ENCODE measurements at regions not wholly inside any gene's neighbourhood (a gene's known extent, or its start where the extent isn't known, plus 50 kb on each side); places are given as distances from the start of the nearest gene placed in this dataset.

DNA sequence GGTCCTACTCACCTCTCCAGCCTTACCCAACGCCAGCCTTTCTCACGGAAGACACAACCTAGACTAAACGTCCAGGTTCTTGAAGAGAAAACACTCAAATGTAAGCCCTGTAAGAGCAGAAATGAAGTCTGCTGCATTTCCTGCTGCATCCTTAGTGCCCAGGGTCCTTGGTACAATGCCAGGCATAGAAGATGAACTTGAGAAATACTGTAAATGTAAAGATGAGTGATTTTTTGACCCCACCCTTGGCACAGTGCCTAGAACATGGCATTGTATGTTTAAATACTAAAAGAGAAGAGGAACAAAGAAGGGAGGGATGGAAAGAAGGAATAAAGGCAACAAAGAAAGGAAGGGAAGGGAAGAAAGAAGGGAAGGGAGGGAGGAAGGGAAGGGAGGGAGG is 514.6 kb downstream of the MED13L start:
- peaks cover 17% of the 10 kb centered on the region for H3K27me3 ChIP-seq (ENCODE audit: insufficient read depth, low read length)
- H4K20me1 ChIP-seq (ENCODE audit: insufficient read depth): no peaks in the 10 kb centered on the region
- no peak overlapping the region for H3K27ac ChIP-seq (ENCODE audit: low read depth, low read length)
- no peaks in the 10 kb centered on the region for H3K79me2 ChIP-seq (ENCODE audit: insufficient read depth, low read length)
- TF ChIP-seq SIN3A (IDR thresholded peaks at IDR 0.05; ENCODE audit: low read depth) (no peak), FOSL1 (IDR thresholded peaks at IDR 0.05; ENCODE audit: low read depth) (no peak), CBX3 (IDR thresholded peaks at IDR 0.05; ENCODE audit: low read depth) (no peak), EGR1 (IDR thresholded peaks at IDR 0.05; ENCODE audit: low read depth) (no peak), ELF1 (IDR thresholded peaks at IDR 0.05; ENCODE audit: borderline replicate concordance, low read depth) (no peak), SP1 (IDR thresholded peaks at IDR 0.05; ENCODE audit: low read depth) (no peak), TCF7L2 (IDR thresholded peaks at IDR 0.05; ENCODE audit: borderline replicate concordance, extremely low read depth, insufficient read depth, insufficient read length) (no peak), YY1 (IDR thresholded peaks at IDR 0.05; ENCODE audit: extremely low read depth, insufficient replicate concordance, low read depth, low read length) (no peak), SRF (IDR thresholded peaks at IDR 0.05; ENCODE audit: low read depth) (no peak), EZH2phosphoT487 (IDR thresholded peaks at IDR 0.05; ENCODE audit: borderline replicate concordance) (no peak)
- TF ChIP-seq, protein P1, sequence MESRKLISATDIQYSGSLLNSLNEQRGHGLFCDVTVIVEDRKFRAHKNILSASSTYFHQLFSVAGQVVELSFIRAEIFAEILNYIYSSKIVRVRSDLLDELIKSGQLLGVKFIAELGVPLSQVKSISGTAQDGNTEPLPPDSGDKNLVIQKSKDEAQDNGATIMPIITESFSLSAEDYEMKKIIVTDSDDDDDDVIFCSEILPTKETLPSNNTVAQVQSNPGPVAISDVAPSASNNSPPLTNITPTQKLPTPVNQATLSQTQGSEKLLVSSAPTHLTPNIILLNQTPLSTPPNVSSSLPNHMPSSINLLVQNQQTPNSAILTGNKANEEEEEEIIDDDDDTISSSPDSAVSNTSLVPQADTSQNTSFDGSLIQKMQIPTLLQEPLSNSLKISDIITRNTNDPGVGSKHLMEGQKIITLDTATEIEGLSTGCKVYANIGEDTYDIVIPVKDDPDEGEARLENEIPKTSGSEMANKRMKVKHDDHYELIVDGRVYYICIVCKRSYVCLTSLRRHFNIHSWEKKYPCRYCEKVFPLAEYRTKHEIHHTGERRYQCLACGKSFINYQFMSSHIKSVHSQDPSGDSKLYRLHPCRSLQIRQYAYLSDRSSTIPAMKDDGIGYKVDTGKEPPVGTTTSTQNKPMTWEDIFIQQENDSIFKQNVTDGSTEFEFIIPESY (IDR thresholded peaks at IDR 0.05; ENCODE audit: extremely low read depth, insufficient replicate concordance, low read length): no peak
- TF ChIP-seq, protein P2, sequence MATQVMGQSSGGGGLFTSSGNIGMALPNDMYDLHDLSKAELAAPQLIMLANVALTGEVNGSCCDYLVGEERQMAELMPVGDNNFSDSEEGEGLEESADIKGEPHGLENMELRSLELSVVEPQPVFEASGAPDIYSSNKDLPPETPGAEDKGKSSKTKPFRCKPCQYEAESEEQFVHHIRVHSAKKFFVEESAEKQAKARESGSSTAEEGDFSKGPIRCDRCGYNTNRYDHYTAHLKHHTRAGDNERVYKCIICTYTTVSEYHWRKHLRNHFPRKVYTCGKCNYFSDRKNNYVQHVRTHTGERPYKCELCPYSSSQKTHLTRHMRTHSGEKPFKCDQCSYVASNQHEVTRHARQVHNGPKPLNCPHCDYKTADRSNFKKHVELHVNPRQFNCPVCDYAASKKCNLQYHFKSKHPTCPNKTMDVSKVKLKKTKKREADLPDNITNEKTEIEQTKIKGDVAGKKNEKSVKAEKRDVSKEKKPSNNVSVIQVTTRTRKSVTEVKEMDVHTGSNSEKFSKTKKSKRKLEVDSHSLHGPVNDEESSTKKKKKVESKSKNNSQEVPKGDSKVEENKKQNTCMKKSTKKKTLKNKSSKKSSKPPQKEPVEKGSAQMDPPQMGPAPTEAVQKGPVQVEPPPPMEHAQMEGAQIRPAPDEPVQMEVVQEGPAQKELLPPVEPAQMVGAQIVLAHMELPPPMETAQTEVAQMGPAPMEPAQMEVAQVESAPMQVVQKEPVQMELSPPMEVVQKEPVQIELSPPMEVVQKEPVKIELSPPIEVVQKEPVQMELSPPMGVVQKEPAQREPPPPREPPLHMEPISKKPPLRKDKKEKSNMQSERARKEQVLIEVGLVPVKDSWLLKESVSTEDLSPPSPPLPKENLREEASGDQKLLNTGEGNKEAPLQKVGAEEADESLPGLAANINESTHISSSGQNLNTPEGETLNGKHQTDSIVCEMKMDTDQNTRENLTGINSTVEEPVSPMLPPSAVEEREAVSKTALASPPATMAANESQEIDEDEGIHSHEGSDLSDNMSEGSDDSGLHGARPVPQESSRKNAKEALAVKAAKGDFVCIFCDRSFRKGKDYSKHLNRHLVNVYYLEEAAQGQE (IDR thresholded peaks at IDR 0.05; ENCODE audit: low read depth): no peak
- TF ChIP-seq, protein P3, sequence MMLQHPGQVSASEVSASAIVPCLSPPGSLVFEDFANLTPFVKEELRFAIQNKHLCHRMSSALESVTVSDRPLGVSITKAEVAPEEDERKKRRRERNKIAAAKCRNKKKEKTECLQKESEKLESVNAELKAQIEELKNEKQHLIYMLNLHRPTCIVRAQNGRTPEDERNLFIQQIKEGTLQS (IDR thresholded peaks at IDR 0.05): no peak
- TF ChIP-seq, protein P4, sequence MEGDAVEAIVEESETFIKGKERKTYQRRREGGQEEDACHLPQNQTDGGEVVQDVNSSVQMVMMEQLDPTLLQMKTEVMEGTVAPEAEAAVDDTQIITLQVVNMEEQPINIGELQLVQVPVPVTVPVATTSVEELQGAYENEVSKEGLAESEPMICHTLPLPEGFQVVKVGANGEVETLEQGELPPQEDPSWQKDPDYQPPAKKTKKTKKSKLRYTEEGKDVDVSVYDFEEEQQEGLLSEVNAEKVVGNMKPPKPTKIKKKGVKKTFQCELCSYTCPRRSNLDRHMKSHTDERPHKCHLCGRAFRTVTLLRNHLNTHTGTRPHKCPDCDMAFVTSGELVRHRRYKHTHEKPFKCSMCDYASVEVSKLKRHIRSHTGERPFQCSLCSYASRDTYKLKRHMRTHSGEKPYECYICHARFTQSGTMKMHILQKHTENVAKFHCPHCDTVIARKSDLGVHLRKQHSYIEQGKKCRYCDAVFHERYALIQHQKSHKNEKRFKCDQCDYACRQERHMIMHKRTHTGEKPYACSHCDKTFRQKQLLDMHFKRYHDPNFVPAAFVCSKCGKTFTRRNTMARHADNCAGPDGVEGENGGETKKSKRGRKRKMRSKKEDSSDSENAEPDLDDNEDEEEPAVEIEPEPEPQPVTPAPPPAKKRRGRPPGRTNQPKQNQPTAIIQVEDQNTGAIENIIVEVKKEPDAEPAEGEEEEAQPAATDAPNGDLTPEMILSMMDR (IDR thresholded peaks at IDR 0.05 in 2 of 3, conservative IDR thresholded peaks at IDR 0.05 in 1 of 3; ENCODE audit: borderline replicate concordance in 1 of 3, insufficient read depth in 1 of 3, low read depth in 2 of 3, low read length in 2 of 3): no peak
- TF ChIP-seq, protein P5, sequence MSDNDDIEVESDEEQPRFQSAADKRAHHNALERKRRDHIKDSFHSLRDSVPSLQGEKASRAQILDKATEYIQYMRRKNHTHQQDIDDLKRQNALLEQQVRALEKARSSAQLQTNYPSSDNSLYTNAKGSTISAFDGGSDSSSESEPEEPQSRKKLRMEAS (IDR thresholded peaks at IDR 0.05): no peak
- H3K36me3 ChIP-seq (ENCODE audit: control insufficient read depth in 1 of 2, insufficient read depth in 2 of 2, low read length in 2 of 2): no peaks in the 10 kb centered on the region
- H3K9ac ChIP-seq (ENCODE audit: low read length): no peak overlapping the region
- no TSS peak for BruUV-seq (replicated peaks)
- no peak overlapping the region for H2AFZ ChIP-seq (ENCODE audit: low read depth, low read length, poor library complexity, severe bottlenecking)
- DNase-seq (ENCODE audit: low read depth, low spot score) (no peak), ATAC-seq (no peak)
- H3K4me2 ChIP-seq (ENCODE audit: low read length): no peak overlapping the region
- ChIA-PET CTCF (no interaction called here), POLR2A (no interaction called here), RAD21 (ENCODE audit: low non-redundant PET in 1 of 2, low total read pairs in 2 of 2, uncharacterized antibody in 2 of 2, unreplicated experiment in 2 of 2) (no interaction called here)
- no peak overlapping the region for H3K4me3 ChIP-seq (replicated peaks in 1 of 2; ENCODE audit: low read depth in 1 of 2, low read length in 2 of 2)
- intact Hi-C loops (cut with micrococcal nuclease): no loop called here
- H3K4me1 ChIP-seq (ENCODE audit: control insufficient read depth in 1 of 2, insufficient read depth in 2 of 2, low read length in 2 of 2): no peaks in the 10 kb centered on the region
- H3K9me3 ChIP-seq (ENCODE audit: control insufficient read depth in 1 of 2, insufficient read depth in 1 of 2, low read depth in 1 of 2, low read length in 2 of 2): no peaks in the 10 kb centered on the region
- H3K9me2 ChIP-seq (ENCODE audit: insufficient read depth): no peaks in the 10 kb centered on the region

Data from HCT116 (cell line).